H1 (cell line): ENCODE measurements at regions not wholly inside any gene's neighbourhood (a gene's known extent, or its start where the extent isn't known, plus 50 kb on each side); places are given as distances from the start of the nearest gene placed in this dataset.

Experiments
- CTCF ChIA-PET: fragments of 300-600 bp; sonication (Branson Sonifier 250); formaldehyde crosslinking; loops from one replicate; lab custom pipeline; 2021; ENCODE audit not compliant: partially characterized antibody; lab: Charles Lee
- POLR2A ChIA-PET: fragments of 300-600 bp; sonication (Branson Sonifier 250); formaldehyde crosslinking; loops from one replicate; lab custom pipeline; 2021; ENCODE audit warnings: inconsistent platforms; ENCODE audit not compliant: partially characterized antibody; lab: Charles Lee
- DNase-seq, 2 experiments: peaks; one replicate each; pipeline versions ENCODE4 v3.0.0 to v3.0.0-alpha.2; 2010 to 2022; ENCODE audit warnings: low spot score in 2 of 2, low read depth in 1 of 2, mixed read lengths in 1 of 2
- FAIRE-seq: peaks from 2 replicates; lab custom pipeline; 2011; peaks lifted over from hg19 to GRCh38; lab: Jason Lieb, UNC
- H2AFZ ChIP-seq: 2 replicates; pipeline ENCODE4 v1.8.1; 2012; ENCODE audit warnings: low read length, inconsistent platforms
- H2AK5ac ChIP-seq: 2 replicates; pipeline ENCODE4 v1.6.1; 2013; ENCODE audit warnings: low read depth, low read length
- H2BK120ac ChIP-seq: replicated peaks from 2 replicates; pipeline ENCODE3; 2013; ENCODE audit warnings: low read depth, low read length, inconsistent platforms
- H2BK12ac ChIP-seq: 2 replicates; pipeline ENCODE4 v1.6.1; 2013; ENCODE audit warnings: low read depth, low read length
- H2BK15ac ChIP-seq: 2 replicates; pipeline ENCODE4 v1.6.1; 2013; ENCODE audit warnings: low read length
- H2BK20ac ChIP-seq: 2 replicates; pipeline ENCODE4 v1.6.1; 2013; ENCODE audit warnings: low read length
- H2BK5ac ChIP-seq: 2 replicates; pipeline ENCODE4 v1.6.1; 2013; ENCODE audit warnings: low read depth, low read length
- H3K14ac ChIP-seq: 2 replicates; pipeline ENCODE4 v1.6.1; 2013; ENCODE audit warnings: inconsistent platforms; ENCODE audit not compliant: insufficient read length
- H3K18ac ChIP-seq: 2 replicates; pipeline ENCODE4 v1.6.1; 2013; ENCODE audit warnings: low read length; ENCODE audit errors: extremely low read depth
- H3K23ac ChIP-seq: 2 replicates; pipeline ENCODE4 v1.6.1; 2013; ENCODE audit warnings: inconsistent platforms; ENCODE audit not compliant: insufficient read length
- H3K23me2 ChIP-seq: 2 replicates; pipeline ENCODE4 v1.6.1; 2013; ENCODE audit warnings: low read depth, low read length
- H3K27ac ChIP-seq: 2 replicates; pipeline ENCODE4 v1.6.1; 2011; ENCODE audit warnings: low read depth, low read length, inconsistent platforms
- H3K27me3 ChIP-seq, 4 experiments: replicated peaks in 1 of 4; 1 replicate in 1 of 4; 2 replicates in 3 of 4; pipeline versions ENCODE4 v1.6.1 to v1.8.1; 2011 to 2013; ENCODE audit warnings: low read length in 3 of 4, mild to moderate bottlenecking in 3 of 4, inconsistent platforms in 2 of 4, mixed read lengths in 2 of 4, moderate library complexity in 1 of 4; ENCODE audit not compliant: control insufficient read depth in 3 of 4, insufficient read depth in 3 of 4; ENCODE audit errors: extremely low read depth in 1 of 4
- H3K36me3 ChIP-seq, 4 experiments: 2 replicates each; pipeline versions ENCODE4 v1.6.1 to v1.8.1; 2011 to 2013; ENCODE audit warnings: mild to moderate bottlenecking in 4 of 4, low read length in 3 of 4, moderate library complexity in 2 of 4, control low read depth in 1 of 4, inconsistent platforms in 1 of 4; ENCODE audit not compliant: insufficient read depth in 4 of 4, control insufficient read depth in 2 of 4
- H3K4ac ChIP-seq: replicated peaks from 2 replicates; pipeline ENCODE3; 2013; ENCODE audit warnings: low read length, low read depth, mixed read lengths, inconsistent platforms; ENCODE audit not compliant: insufficient read length
- H3K4me1 ChIP-seq, 4 experiments: replicated peaks in 1 of 4; 1 replicate in 1 of 4; 2 replicates in 3 of 4; pipeline versions ENCODE4 v1.6.1 to v1.8.1; 2011 to 2013; ENCODE audit warnings: low read length in 3 of 4, inconsistent platforms in 2 of 4, mixed read lengths in 1 of 4; ENCODE audit not compliant: insufficient read depth in 4 of 4, control insufficient read depth in 3 of 4
- H3K4me2 ChIP-seq, 2 experiments: 2 replicates each; pipeline versions ENCODE4 v1.6.1 to v1.8.1; 2011 to 2013; ENCODE audit warnings: low read depth in 2 of 2, low read length in 2 of 2, control low read depth in 1 of 2, inconsistent platforms in 1 of 2, mild to moderate bottlenecking in 1 of 2; ENCODE audit not compliant: insufficient read depth in 1 of 2
- H3K4me3 ChIP-seq, 4 experiments: fragments of 200-600, 300-600 bp in 1 of 4; sonication (generic), shearing (Covaris generic), sonication (Bioruptor Twin) in 1 of 4; 2 replicates each; pipeline versions ENCODE4 v1.5.1 to v1.8.1; 2011 to 2016; ENCODE audit warnings: low read length in 4 of 4, low read depth in 3 of 4, control low read depth in 2 of 4, inconsistent platforms in 2 of 4, mild to moderate bottlenecking in 2 of 4, mixed read lengths in 1 of 4, moderate library complexity in 1 of 4; ENCODE audit not compliant: insufficient read depth in 2 of 4; ENCODE audit errors: extremely low read depth in 1 of 4
- H3K56ac ChIP-seq: replicated peaks from 2 replicates; pipeline ENCODE3; 2013; ENCODE audit warnings: low read depth, mild to moderate bottlenecking, mixed read lengths, low read length, inconsistent platforms; ENCODE audit not compliant: insufficient read length
- H3K79me1 ChIP-seq: 2 replicates; pipeline ENCODE4 v1.6.1; 2013; ENCODE audit warnings: low read depth, low read length, control low read depth
- H3K79me2 ChIP-seq, 2 experiments: 2 replicates each; pipeline versions ENCODE4 v1.6.1 to v1.8.1; 2012 to 2013; ENCODE audit warnings: low read length in 2 of 2, mild to moderate bottlenecking in 2 of 2, inconsistent platforms in 1 of 2; ENCODE audit not compliant: insufficient read depth in 2 of 2, control insufficient read depth in 1 of 2
- H3K9ac ChIP-seq, 4 experiments: replicated peaks in 1 of 4; 1 replicate in 1 of 4; 2 replicates in 3 of 4; pipeline versions ENCODE4 v1.6.1 to v1.8.1; 2011 to 2013; ENCODE audit warnings: low read depth in 3 of 4, low read length in 3 of 4, control low read depth in 2 of 4, mild to moderate bottlenecking in 2 of 4, moderate library complexity in 2 of 4, inconsistent platforms in 1 of 4; ENCODE audit errors: extremely low read depth in 1 of 4
- H3K9me3 ChIP-seq, 2 experiments: 2 replicates each; pipeline versions ENCODE4 v1.6.1 to v1.8.1; 2012 to 2013; ENCODE audit warnings: mild to moderate bottlenecking in 2 of 2, moderate library complexity in 2 of 2, control low read depth in 1 of 2, inconsistent platforms in 1 of 2, low read depth in 1 of 2, low read length in 1 of 2, mixed read lengths in 1 of 2; ENCODE audit not compliant: insufficient read depth in 2 of 2
- H4K20me1 ChIP-seq, 2 experiments: replicated peaks in 1 of 2; 2 replicates each; pipeline versions ENCODE3 to v1.8.1; 2011 to 2013; ENCODE audit warnings: inconsistent platforms in 2 of 2, low read length in 2 of 2, mild to moderate bottlenecking in 1 of 2; ENCODE audit not compliant: insufficient read depth in 2 of 2, control insufficient read depth in 1 of 2
- H4K5ac ChIP-seq: 2 replicates; pipeline ENCODE4 v1.6.1; 2013; ENCODE audit warnings: low read length, low read depth, mixed read lengths, inconsistent platforms; ENCODE audit not compliant: insufficient read length
- H4K8ac ChIP-seq: 2 replicates; pipeline ENCODE4 v1.8.0; 2013; ENCODE audit warnings: mild to moderate bottlenecking, moderate library complexity, low read length, inconsistent platforms; ENCODE audit not compliant: insufficient read depth; ENCODE audit errors: extremely low read depth
- H4K91ac ChIP-seq: replicated peaks from 2 replicates; pipeline ENCODE3; 2013; ENCODE audit warnings: low read length, mixed read lengths, inconsistent platforms; ENCODE audit not compliant: insufficient read length
- WGBS, 2 experiments: shearing (Covaris generic) in 1 of 2; methylation state at CpG; one replicate each; pipeline versions ENCODE4 v1.1.6 to v1.1.7; 2013 to 2015; ENCODE audit warnings: low lambda C conversion rate in 2 of 2, mixed read lengths in 2 of 2, inconsistent platforms in 1 of 2, low coverage in 1 of 2, missing lambda C conversion rate in 1 of 2; ENCODE audit not compliant: insufficient replicate concordance in 2 of 2, insufficient coverage in 1 of 2, insufficient read length in 1 of 2; ENCODE audit errors: extremely low coverage in 1 of 2, missing lambda C conversion rate in 1 of 2; 5-methylcytosine and 5-hydroxymethylcytosine counted together
- TF ChIP-seq, protein P1 (sequence below): IDR thresholded peaks from 2 replicates; pipeline ENCODE4 v1.6.1; 2011; ENCODE audit warnings: low read length, improper control_type of control experiment

DNA sequence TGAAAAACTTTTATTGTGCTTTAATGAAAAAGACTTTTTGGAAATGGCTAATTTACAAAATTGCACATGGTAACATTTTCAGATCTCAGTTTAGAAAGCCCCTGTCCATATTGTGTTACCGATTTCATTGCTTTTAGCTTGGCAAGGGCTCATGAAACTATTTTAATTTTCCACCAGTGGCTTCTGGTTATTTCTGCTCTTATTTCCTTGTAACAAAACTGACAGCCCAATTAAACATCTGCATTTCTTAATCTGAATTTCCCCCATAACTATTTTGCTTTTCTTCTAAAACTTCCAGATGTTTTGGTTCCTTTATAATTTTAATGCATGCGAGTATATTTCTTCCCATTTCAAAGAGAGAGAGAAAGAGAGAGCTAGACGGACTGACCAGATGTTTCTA is 264.8 kb downstream of the PTPRC start:
- H4K91ac ChIP-seq, result no peak overlapping the region
- DNase-seq, result no peak
- H2BK20ac ChIP-seq, result no peak overlapping the region
- peaks cover 0 to 6% (median 3%) of the 10 kb centered on the region in 4 experiments; a peak in 2 of 7 replicates for H3K4me1 ChIP-seq
- no peak overlapping the region for H3K4me2 ChIP-seq
- no peak overlapping the region for H3K23ac ChIP-seq
- H2AFZ ChIP-seq, result no peak overlapping the region
- H2BK12ac ChIP-seq, result no peak overlapping the region
- no peak overlapping the region for H4K8ac ChIP-seq
- POLR2A ChIA-PET, result no interaction called here
- no peak overlapping the region for H3K27ac ChIP-seq
- no peak overlapping the region for H2AK5ac ChIP-seq
- no peak overlapping the region for H3K18ac ChIP-seq
- H2BK5ac ChIP-seq, result no peak overlapping the region
- H2BK120ac ChIP-seq, result no peak overlapping the region
- no peak for FAIRE-seq
- no peak overlapping the region for H3K9ac ChIP-seq
- no peaks in the 10 kb centered on the region for H4K20me1 ChIP-seq
- no peaks in the 10 kb centered on the region for H3K9me3 ChIP-seq
- no peaks in the 10 kb centered on the region; the same call in 1 of the 2 replicates for H3K23me2 ChIP-seq
- no peak overlapping the region for H3K56ac ChIP-seq
- no peak overlapping the region for H3K14ac ChIP-seq
- H3K27me3 ChIP-seq, result no peaks in the 10 kb centered on the region
- no peak overlapping the region for H4K5ac ChIP-seq
- CTCF ChIA-PET, result interaction anchor here (0.9 kb wide), 1 partner anchor 13 kb away, joined by 3 read pairs; no protein-coding TSS in a partner anchor
- H3K4me3 ChIP-seq, result no peak overlapping the region
- no peak overlapping the region for H3K4ac ChIP-seq
- no peaks in the 10 kb centered on the region for H3K79me2 ChIP-seq
- WGBS, 2 experiments, result 89% methylated on average over 3 of the region's 3 CpGs; no CpG with 5 or more reads in 1 of the 2 experiments
- H3K36me3 ChIP-seq, result no peaks in the 10 kb centered on the region
- TF ChIP-seq, protein P1, sequence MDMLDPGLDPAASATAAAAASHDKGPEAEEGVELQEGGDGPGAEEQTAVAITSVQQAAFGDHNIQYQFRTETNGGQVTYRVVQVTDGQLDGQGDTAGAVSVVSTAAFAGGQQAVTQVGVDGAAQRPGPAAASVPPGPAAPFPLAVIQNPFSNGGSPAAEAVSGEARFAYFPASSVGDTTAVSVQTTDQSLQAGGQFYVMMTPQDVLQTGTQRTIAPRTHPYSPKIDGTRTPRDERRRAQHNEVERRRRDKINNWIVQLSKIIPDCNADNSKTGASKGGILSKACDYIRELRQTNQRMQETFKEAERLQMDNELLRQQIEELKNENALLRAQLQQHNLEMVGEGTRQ, result no peak
- H3K79me1 ChIP-seq, result no peaks in the 10 kb centered on the region
- no peak overlapping the region for H2BK15ac ChIP-seq
